GM13977 (cell line): ENCODE measurements at regions not wholly inside any gene's neighbourhood (a gene's known extent, or its start where the extent isn't known, plus 50 kb on each side); places are given as distances from the start of the nearest gene placed in this dataset.

Experiments used
- DNase-seq: peaks from one replicate; pipeline ENCODE4 v3.0.0; 2012; ENCODE audit warnings: low spot score
- CTCF ChIP-seq: IDR thresholded peaks from 2 replicates; pipeline ENCODE4 v1.5.1; 2012; ENCODE audit warnings: mild to moderate bottlenecking, control low read depth; ENCODE audit not compliant: insufficient read depth; ENCODE audit errors: extremely low read depth, missing control alignments
- in situ Hi-C: fragments of 300-500 bp; cut with MboI; formaldehyde crosslinking; loops from one replicate; pipeline ENCODE4 v1.12.0; 2022; ENCODE audit warnings: low sequenced_read_pairs, low pct_unique_long_range_greater_than_20kb, mixed read lengths, inconsistent platforms; ENCODE audit not compliant: unreplicated experiment

GRCh38 chr15:77839456-77839855 lies 206.7 kb upstream of the LINGO1 start:
- TF ChIP-seq CTCF, result no peak
- in situ Hi-C loops, result no loop called here
- DNase-seq, result no peak

GRCh38 chr15:77838595-77838994 lies 205.9 kb upstream of the LINGO1 start:
- no peak for TF ChIP-seq CTCF
- in situ Hi-C loops, result no loop called here
- no peak for DNase-seq

GRCh38 chr15:77838061-77838460 lies 205.3 kb upstream of the LINGO1 start:
- DNase-seq, result no peak
- in situ Hi-C loops, result no loop called here
- no peak for TF ChIP-seq CTCF

GRCh38 chr15:77837649-77838025 lies 204.9 kb upstream of the LINGO1 start:
- DNase-seq, result no peak
- no peak for TF ChIP-seq CTCF
- in situ Hi-C loops, result no loop called here

- no peak for TF ChIP-seq CTCF
- in situ Hi-C loops, result no loop called here
- DNase-seq, result no peak
Measured at GRCh38 chr15:77836906-77837648, 204.4 kb upstream of the LINGO1 start.

GRCh38 chr15:77836121-77836692 lies 203.5 kb upstream of the LINGO1 start:
- DNase-seq, result peak; percentile 86
- in situ Hi-C loops, result no loop called here
- no peak for TF ChIP-seq CTCF
